Inferior parietal cortex (tissue), 1 donor: ENCODE measurements at regions not wholly inside any gene's neighbourhood (a gene's known extent, or its start where the extent isn't known, plus 50 kb on each side); places are given as distances from the start of the nearest gene placed in this dataset.

Experiments used
- DNase-seq: peaks from one replicate; pipeline ENCODE4 v3.0.0-alpha.2; 2016; ENCODE audit errors: extremely low spot score

DNA sequence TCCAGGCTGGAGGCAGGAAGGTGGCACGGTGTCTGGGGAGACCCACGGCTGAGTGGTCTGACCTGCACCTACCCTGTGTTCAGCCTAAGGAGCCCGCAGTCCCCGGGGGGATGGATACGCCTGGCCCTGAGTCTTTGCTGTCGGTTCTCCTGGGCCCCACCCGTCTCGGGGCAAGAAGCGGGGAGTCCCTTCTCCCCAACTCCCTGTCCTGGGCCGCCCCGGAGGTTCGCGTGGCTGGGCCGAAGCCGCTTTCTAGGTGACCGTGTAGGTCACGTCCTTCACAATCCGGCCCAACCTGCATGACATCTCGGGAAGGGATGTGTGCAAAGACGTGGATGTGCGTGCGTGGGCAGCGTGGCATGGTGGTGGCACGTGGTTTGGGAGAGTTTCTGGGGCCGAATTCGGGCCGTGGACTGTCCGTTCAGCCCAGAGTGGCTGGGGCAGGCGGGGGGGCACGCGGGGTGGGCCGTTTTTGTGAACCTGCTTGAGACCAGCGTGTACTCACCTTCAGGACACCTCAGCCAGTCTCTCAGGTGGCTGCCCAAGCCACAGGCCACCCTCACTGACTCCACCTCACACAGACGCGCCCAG is 103.3 kb downstream of the PTPRS start:
- no peak for DNase-seq

DNA sequence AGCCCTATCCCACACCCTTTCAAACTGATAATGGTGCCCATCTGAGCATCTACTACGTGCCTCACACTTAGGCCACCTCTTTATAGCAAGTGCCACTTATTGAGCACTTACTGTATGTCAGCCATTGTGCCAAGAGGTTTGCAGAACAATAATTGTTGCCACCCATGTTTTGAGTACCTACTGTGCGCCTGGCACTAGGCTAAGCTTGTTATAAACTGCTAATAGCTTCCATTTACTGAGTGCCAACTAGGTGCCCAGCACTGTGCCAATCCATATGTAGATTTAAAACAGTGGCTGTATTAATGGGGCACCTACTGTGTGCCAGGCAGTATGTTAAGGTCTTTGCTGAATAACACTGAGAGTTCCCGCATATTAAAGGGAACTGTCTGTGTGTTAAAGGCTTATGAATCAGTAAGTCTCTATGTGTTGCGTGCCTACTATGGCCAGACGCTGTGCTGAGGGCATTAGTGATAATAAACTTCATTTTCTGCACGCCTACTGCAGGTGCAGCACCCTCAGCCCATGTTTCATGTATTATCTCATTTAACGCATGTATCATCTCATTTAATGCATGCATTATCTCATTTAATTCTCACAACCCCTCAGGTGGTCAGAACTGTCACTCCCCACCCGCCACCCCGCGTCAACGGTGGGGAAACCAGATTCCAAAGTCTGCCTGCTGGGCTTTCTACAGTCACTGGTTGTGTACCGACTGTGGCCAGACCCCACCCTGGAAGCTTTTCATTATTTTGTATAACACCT is 105.0 kb downstream of the PTPRS start:
- DNase-seq = no peak

DNA sequence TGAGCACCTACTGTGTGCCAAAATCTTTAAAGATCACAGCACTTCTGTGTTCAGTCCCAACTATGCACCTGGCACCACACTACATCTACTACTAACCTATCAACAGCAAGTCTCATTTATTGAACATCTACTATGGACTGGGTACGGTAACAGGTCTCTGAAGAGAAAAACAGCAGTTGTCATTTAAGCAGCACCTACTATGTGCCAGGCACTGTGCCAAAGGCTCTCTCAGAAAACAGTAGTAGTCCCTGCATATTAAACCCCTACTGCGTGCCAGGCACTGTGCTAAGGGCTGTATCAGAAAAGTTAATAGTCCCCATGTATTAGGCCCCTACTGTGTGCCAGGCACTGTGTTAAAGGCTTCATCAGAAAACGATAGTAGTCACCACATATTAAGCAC is 106.2 kb downstream of the PTPRS start:
- DNase-seq = no peak

DNA sequence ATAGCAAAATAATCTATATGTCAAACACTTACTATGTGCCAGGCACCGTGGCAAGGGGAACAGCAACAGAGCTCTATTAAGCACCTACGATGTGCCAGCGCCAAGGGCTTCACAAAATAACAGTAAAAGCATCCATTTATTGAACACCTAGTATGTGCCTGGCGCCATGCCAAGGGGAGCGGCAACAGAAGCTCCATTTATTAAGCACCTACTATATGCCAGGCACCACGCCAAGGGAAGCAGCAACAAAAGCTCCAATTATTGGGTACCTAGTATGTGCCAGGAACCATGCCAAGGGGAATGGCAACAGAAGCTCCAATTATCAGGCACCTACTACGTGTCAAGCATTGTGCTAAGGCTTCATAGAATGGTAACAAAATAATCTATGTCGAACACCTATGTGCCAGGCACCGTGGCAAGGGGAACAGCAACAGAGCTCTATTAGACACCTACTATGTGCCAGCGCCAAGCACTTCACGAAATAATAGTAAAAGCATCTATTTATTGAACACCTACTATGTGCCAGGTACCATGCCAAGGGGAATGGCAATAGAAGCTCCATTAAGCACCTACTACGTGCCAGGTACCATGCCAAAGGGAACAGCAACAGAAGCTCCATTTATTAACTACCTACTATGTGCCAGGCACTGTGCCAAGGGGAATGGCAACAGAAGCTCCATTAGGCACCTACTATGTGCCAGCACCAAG is 107.7 kb downstream of the PTPRS start:
- no peak for DNase-seq

DNA sequence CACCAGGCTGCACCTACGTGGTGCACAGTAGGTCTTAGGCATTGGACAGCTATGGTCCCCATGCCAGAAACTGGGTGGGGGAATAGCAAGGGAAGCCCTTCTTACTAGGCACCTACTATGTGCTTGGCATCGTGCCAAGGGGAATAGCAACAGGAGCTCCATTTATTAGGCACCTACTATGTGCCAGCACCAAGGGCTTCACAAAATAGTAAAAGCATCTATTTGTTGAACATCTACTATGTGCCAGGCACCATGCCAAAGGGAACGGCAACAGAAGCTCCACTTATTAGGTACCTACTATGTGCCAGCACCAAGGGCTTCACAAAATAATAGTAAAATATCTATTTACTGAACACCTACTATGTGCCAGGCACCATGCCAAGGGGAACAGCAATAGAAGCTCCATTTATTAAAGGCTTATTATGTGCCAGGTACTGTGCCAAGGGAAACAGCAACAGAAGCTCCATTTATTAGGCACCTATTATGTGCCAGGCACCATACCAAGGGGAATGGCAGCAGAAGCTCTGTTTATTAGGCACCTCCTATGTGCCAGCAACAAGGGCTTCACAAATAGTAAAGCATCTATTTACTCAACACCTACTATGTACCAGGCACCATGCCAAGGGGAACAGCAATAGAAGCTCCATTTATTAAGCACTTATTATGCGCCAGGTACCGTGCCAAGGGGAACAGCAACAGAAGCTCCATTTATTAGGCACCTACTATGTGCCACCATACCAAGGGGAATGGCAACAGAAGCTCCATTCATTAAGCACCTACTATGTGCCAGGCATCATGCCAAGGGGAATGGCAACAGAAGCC is 108.5 kb downstream of the PTPRS start:
- DNase-seq = no peak

DNA sequence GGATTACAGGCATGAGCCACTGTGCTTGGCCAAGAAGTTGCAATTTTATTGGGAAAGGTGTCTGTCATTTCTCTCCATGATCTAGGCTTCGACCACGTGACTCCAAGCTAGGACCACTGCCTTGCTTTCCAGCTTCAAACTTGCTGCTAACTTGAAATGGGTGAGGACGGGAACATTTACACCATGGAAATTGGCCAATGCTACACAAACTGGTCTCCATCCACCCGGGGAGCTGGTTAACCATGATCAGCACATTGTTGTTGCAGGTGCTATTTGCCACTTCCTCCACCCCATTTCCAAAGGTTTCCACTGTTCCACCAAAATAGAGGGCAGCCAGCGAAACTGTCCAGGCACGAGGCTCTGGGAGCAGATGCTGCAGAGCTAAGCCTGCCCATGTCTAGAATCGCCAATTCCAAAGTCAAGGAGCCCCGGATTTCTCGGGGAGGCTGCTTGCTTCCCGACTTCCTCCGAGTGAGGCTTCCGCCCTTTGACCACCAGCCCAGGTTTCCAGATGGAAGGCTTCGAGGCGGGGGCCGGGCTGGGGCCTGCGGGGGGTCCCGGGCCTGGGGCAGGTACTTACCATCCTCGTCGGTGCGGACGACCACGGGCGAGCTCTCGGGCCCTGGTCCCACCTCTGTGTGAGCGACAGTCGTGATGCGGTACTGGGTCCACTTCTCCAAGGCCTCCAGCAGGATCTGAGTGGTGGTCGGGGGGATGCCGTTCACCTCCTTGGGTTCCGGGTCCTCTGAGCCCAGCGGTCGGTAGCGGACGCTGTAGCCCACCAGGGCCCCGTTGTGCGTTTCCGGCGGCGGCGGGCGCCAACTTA is 109.7 kb downstream of the PTPRS start:
- no peak for DNase-seq

DNA sequence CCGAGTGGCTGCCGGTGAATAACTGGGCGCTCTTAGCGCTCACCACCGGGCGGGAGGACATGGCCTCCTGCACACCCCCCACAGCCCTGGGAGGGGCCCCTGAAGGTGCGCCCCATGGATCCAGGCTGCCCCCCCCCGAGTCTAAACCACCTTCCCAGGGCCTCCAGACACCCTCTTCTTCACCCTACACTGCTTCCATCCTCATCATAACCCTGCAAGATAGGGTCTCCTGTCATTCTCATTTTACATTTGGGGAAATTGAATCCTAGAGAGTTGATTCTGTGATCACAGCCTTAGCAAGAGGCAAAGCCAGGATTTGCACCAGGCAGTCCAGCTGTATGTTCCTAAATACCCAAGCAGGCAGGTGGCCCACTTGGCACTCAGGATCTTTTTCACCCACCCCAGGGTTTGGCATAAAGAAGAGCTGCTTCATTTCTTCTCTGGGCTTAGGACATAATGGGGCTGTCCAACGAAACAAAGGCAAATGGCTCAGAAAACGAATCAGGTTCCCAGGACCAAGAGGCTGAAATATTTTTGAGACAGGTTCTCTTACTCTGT is 110.8 kb downstream of the PTPRS start:
- DNase-seq = no peak

DNA sequence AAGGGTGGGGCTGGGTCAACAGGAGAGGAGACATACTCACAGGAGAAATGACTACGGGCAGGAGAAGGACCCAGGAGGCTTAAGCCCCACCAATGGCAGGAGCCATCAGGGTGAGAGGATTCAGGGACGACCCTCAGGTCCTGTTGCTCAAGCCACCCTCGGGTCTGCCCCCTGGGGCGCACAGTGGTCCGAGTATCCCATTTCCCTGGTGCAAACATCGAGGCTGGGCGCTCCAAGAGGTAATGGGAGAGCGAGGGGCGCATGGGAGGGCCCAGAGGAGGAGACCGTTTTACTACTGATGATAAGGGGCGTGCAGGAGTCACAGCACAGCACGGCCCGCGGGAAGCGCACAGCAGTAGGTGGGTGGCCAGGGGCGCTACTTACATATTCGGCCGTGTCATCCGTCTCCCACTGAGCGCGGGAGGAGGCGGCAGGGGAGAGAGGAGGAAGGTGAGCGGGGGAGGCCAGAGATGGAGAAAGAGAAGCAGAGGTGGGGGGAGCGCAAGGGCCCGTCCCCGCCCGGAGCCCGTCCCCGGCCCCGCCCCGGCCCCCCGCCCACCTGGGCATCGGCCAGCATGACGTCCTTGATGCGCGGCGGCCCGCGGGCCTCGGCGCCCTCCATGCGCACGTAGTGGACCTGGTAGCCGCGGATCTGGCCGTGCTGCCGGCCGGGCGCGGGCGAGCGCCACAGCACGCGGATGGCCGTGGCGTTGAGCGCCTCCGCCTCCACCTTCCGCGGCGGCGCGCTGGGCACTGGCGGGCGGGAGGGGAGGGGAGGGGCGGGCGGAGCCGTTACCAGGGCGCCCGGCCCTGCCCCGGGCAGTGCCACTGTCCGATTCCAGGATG is 111.5 kb downstream of the PTPRS start:
- no peak for DNase-seq

DNA sequence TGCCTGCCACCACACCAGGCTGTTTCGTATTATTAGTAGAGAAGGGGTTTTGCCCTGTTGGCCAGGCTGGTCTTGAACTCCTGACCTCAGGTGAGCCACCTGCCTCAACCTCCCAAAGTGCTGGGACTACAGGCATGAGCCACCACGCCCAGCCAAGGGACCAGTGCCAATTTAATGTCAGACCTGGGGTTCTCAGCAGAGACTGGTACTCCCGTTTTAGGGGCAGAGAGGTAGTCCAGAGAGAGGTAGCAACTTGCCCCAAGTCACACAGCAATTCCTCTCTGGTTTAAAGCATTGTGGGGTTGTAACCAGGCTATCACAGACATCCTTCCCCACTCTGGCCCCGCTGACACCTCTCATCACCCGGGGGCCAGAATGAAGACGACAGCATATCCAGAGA is 112.1 kb downstream of the PTPRS start:
- no peak for DNase-seq

DNA sequence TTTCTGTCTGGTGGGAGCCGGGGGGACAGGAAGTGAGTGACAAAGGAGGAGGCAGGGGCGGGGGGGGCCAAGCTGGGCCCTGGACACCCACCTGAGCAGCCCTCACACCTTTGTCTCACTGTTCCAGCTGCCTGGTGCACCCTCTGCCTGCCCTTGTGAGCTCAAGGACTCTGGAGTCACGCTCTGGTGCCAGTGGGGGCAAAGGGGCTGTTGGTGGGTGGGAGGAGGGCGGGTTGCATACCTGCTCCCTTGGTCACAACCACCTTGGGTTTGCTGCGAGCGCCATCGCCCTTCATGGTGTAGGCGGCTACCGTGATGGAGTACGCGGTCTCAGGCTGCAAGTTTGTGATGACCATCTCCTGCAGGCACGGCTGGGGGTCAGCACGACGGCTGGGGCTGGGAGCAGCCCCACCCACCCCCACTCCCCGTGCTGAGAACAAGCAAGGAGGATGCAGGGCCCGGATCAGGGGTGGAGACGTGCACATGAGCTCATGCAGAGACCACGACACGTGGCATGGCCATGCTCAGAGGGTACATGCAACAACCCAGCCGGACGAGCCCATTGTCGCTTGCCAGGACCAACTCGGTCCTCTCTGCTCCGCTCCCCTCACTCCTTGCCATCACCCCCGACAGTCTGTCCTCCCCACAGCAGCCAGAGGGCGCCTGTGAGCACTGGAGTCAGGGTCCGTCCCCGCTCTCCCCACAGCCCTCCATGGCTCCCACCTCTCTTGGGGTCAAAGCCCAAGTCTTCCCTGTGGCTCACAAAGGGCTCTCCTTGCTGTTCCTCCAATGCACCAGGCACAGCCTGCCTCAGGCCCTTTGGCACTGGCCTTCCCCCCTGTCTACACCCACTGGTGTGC is 114.9 kb downstream of the PTPRS start:
- no peak for DNase-seq

DNA sequence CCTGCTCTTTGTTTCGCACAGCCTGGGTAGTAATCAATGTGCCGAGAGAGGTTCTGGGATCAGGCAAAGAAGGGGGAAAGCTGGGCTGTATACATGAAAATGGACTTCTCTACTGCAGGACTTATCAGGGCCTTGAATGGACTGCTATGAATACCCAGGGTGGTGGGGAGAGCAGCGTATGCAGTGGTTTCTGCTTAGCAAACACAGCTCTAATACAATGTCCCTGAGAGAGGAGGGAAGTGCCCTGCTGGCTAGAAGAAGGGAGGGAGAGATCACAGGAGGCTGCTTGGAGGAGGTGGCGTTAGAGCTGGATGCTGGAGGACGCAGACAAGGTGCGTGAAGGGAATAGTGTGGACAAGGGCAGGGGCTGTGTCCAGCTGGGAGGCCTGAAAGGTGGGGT is 116.1 kb downstream of the PTPRS start:
- no peak for DNase-seq

DNA sequence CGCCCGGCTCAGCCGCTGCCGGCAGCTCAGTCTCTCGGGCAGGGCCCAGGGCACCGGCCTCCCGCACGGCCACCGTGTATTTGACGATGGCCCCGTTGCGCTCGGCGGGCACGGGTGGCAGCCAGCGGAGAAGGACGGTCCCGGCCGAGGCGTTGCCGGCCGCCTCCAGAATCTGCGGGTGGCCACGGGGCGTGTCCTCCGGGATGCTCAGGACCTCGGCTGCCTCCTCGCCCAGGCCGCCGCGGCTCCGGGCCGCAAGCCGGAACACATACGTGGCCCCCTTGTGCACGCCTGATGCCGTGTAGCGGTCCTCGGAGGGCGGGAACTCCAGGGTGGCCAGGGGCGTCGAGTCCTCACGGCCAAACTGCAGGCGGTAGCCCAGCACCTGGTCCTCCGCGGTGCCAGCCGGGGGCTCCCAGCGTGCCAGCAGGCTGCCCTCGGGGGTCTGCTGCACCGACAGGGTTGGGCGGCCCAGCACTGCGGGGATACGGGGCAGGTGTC is 117.7 kb downstream of the PTPRS start:
- no peak for DNase-seq

DNA sequence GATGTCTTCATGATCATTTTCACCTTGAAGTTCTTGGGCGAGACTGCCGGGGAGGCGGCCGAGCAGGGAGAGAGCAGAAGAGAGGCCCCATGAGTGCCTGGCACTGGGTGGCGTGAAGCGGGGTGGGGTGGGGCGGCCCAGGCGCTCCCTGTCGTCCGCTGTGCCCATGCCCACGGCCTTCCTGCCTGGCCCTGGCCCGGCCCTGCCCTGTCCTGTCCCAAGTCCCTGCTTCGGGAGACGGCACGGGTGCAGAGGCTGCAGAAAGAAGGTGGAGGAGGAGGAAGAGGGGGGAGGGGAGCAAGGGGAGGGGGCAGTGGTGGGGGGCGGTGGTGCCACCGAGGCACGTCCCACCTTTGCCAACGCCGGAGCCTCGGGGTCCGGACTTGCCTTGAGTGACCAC is 118.4 kb downstream of the PTPRS start:
- no peak for DNase-seq

DNA sequence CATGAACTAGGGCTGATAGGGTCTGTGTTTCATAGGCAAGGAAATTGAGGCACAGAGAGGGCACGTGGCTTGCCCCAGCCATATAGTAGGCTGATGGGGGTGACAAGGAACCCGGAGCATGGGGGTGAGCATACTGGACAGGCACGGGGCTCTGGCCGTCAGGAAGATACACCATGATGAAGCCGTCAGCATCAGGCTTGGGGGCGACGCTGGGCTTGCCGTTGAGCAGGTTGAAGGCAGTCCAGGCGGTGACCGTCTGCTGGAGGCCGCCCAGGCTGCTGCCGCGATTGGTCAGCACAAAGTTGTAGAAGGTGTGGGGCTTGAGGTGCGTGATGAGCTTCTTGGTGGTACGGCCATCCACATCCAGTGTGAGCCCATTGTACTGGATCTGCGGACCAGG is 119.7 kb downstream of the PTPRS start:
- DNase-seq = no peak

DNA sequence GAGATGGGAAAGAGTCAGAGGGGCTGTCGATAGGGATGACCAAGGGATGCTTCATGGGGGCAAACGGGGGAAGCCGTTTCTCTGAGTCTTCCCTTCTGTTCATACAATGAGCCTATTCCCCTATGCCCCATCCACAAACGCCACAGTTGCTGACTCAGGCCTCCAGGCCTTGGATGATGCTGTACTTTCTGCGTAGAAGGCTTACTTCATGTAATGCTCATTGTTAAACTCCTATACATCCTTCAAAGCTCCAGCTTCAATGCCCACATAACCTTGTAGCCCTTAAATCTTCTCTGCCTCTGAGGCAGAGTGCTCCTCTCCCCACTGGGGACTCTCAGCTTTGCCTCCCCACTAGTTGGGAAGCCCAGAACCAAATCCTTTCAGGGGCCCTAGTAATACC is 120.3 kb downstream of the PTPRS start:
- DNase-seq = no peak

DNA sequence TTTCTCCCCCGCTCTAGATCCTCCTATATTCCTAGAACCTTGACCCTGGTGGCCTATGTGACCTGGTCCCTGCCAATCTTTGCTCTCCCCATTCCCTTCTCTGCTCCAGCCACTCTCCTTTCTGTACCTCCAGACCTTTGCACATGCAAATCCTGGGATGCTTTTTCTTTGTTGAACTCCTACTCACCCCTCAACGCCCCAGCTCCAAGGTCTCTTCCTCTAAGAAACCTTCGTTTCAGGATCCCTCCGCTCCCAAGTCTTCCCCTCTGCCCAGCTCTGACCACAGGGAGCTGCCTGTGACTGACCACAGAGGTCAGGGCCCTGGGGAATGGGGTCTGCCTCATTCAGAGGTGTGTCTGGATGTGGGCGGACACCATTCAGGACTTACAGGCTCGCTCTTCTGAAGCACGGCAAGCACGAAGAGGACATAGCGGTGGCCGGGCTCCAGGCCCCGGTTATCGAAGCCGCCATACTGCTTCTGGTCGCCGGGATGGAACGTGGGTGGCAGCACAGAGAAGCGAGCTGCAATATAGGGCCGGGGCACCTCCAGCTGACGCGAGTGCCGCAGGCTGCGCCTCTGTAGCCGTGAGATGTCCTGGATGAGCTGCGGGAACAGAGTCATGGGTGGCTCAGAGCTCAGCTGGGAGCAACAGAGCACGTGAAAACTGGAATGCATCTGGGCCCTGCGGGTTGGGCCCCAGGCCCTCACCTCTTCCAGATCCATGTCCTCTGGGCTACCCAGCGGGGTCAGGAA is 120.9 kb downstream of the PTPRS start:
- no peak for DNase-seq

DNA sequence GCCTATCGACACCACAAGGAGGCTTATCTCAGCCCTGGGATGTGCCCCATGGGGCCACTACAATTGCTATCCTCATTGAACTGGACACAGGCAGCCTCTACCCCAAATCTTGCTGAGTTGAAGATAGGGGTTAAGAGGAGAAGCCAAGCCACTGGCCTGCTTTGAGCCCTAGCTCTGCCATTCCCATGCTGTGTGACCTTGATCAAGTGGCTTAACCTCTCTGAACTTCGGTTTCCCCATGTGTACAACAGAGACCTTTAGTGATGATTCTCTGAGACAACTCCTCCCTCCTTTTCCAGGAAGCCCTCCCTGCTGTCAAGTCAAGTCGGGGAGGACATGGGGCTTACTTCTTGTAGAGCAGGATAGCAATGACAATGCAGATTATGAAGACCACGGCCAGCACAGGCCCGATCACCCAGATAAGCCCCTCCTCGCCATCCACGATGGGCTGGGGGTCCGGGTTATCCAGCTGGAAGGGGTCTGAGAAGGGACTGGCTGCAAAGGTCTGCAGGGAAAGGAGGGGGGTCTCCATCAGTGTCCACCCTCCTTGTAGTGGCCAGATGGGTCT is 121.6 kb downstream of the PTPRS start:
- no peak for DNase-seq
